ENCODE measurements at regions not wholly inside any gene's neighbourhood (a gene's known extent, or its start where the extent isn't known, plus 50 kb on each side); places are given as distances from the start of the nearest gene placed in this dataset.
"Not testable (repeated sequence)": the region's sequence is repeated elsewhere in the genome, so short reads cannot be mapped to it uniquely, and the experiment has no call there.

GRCh38 chr2:31748746-31749145 is 168.0 kb upstream of the SRD5A2 start:
- not testable (repeated sequence) for TF ChIP-seq CTCF (IDR thresholded peaks at IDR 0.05 in 4 of 5, conservative IDR thresholded peaks at IDR 0.05 in 1 of 5); POLR2A (IDR thresholded peaks at IDR 0.05)
